ENCODE measurements at regions not wholly inside any gene's neighbourhood (a gene's known extent, or its start where the extent isn't known, plus 50 kb on each side); places are given as distances from the start of the nearest gene placed in this dataset.

- Histone ChIP-seq H3K4me1 (peaks cover 0 to 16% (median 4%) of the 10 kb centered on the region in 9 donors), H3K36me3 (no peaks in the 10 kb centered on the region), H3K9me3 (peaks cover 0 to 19% (median 5%) of the 10 kb centered on the region in 11 donors), H3K27ac (no peak overlapping the region), H3K4me3 (no peak overlapping the region), H3K27me3 (peaks cover 0 to 43% (median 32%) of the 10 kb centered on the region in 7 donors)
- TF ChIP-seq CTCF (IDR thresholded peaks at IDR 0.05), result no peak
- DNase-seq (peak in 1 of 2 donors; percentile 5), ATAC-seq (no peak)
- WGBS, 2 donors, result 73% methylated on average over 21 of the region's 21 CpGs
- intact Hi-C loops (cut with DNase I), result no loop called here
Observed at GRCh38 chr20:63103402-63104311, 96.9 kb upstream of the BHLHE23 start.

GRCh38 chr20:63102721-63103375 is 96.1 kb upstream of the BHLHE23 start:
- no peak for TF ChIP-seq CTCF (IDR thresholded peaks at IDR 0.05)
- WGBS, 2 donors, result 4 to 5% methylated on average over 53 to 55 of the region's 55 CpGs
- peaks cover 0 to 16% (median 4%) of the 10 kb centered on the region in 9 donors for H3K4me1 ChIP-seq
- peak overlapping the region in 9 of 10 donors; percentile 52 to 71 (median 70) for H3K4me3 ChIP-seq
- H3K27ac ChIP-seq, result peak overlapping the region in 4 of 10 donors; percentile 65 to 88 (median 66)
- no peaks in the 10 kb centered on the region for H3K36me3 ChIP-seq
- peak in 3 of 8 donors; percentile 25 to 50 (median 41) for ATAC-seq
- peak in 1 of 2 donors; percentile 39 for DNase-seq
- intact Hi-C loops (cut with DNase I), result no loop called here
- peaks cover 0 to 11% (median 0%) of the 10 kb centered on the region in 11 donors for H3K9me3 ChIP-seq
- peaks cover 0 to 51% (median 40%) of the 10 kb centered on the region in 7 donors for H3K27me3 ChIP-seq

GRCh38 chr20:63101781-63102720 is 95.3 kb upstream of the BHLHE23 start:
- Histone ChIP-seq H3K9me3 (peaks cover 0 to 6% (median 0%) of the 10 kb centered on the region in 11 donors), H3K27ac (peak overlapping the region in 7 of 10 donors; percentile 42 to 88 (median 65)), H3K36me3 (no peaks in the 10 kb centered on the region), H3K27me3 (peaks cover 0 to 59% (median 42%) of the 10 kb centered on the region in 7 donors), H3K4me1 (peaks cover 0 to 16% (median 4%) of the 10 kb centered on the region in 9 donors), H3K4me3 (peak overlapping the region; percentile 43 to 71 (median 66))
- ATAC-seq (peak in 7 of 8 donors; percentile 47 to 78 (median 56)), DNase-seq (peak in 1 of 2 donors; percentile 36)
- intact Hi-C loops (cut with DNase I), result no loop called here
- TF ChIP-seq CTCF (IDR thresholded peaks at IDR 0.05), result no peak
- WGBS, 2 donors, result 0 to 1% methylated on average over 99 to 100 of the region's 100 CpGs

Data from heart right ventricle (tissue), 16 donors.